ENCODE measurements at regions not wholly inside any gene's neighbourhood (a gene's known extent, or its start where the extent isn't known, plus 50 kb on each side); places are given as distances from the start of the nearest gene placed in this dataset.
"Not testable (repeated sequence)": the region's sequence is repeated elsewhere in the genome, so short reads cannot be mapped to it uniquely, and the experiment has no call there.

DNA sequence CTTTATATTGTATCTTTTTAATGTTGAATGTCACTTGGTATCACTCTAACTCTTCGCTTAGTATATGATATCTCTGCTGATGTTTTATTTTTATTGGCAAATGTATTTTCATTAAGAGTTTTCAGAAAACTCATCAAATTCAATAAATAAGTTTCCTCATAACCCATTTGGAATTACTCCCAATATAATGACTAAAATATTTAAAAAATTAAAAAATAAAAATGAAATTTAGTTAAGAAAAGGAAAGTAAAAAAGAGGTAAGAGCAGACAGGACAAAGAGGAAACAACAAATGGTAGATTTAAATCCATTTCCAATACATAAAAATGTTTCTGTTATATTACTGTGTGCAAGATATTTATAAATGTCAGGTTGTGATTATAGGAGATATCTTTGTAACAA, 548.9 kb upstream of the SPRY2 start:
- no peak for DNase-seq

DNA sequence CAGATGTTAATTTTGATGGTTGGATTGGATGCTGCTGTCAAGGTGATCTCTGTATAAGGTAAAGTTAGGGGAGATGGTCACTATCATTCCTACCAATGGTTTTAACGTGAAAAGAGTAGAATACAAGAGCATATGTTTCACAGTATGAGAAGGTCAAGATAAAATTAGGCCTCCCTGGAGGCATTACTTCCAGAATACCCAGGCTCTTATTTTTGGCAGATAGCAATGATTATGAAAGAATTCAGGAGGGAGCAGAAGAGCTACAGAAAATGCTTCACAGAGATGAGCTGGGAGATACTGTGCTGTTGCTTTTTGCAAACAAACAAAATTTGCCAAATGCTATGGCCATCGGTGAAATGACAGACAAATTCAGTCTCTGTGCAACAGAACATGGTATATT, 547.5 kb upstream of the SPRY2 start:
- DNase-seq, result no peak

DNA sequence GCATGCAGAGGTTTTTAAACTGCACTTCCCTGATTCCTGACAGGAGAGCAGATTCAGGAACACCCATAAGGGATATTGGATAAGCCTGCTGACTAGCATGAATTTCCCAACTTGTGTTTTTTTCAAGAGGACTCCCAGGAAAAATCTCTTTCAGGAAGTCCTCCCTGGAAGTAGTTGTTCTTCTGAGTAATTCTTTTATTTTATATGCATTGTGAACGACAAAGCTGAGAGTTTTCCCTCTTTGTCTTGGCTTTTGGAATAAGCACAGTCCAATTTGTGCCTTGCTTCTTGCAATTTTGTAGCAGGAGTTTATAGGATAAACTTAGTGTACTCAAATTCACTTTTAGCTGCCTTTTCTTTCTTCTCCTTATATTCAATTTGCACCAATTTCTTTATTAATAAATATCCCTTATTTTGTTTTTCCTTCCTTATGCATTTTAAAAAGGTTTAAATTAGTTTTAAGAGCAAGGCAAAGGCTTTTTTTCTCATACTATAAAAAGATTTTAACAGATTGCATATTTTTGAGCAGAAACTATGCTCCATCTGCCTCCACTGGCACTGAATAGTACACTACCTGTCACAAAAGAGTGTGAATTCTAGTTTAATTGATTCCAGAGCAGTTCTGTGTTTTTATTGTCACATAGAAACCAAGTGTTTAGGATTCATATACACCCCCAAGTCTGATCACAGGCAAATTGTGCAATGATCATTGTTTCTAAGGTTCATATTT, 543.3 kb upstream of the SPRY2 start:
- no peak for DNase-seq

DNA sequence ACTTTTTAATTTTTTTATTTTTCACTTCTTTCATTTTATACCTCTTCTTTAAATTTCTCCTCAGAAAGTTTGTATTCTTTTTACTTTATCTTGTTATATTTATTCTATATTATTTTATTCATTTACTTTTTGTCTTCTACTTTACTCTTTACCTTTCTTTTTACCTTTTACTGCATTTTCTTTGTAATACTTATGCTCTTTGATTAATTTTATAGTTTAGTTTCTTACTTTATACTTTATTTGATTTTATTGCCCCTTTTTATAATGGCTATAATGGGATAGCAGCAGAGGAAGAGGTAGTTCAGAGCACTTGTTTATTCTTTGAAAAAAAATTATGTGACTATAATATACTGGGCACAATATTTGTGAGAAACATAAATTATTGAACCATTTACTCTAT, 542.6 kb upstream of the SPRY2 start:
- DNase-seq, result no peak

GRCh38 chr13:80881942-80882445, 541.1 kb upstream of the SPRY2 start:
- DNase-seq, result no peak

GRCh38 chr13:80881495-80881894, 540.6 kb upstream of the SPRY2 start:
- no peak for DNase-seq

DNA sequence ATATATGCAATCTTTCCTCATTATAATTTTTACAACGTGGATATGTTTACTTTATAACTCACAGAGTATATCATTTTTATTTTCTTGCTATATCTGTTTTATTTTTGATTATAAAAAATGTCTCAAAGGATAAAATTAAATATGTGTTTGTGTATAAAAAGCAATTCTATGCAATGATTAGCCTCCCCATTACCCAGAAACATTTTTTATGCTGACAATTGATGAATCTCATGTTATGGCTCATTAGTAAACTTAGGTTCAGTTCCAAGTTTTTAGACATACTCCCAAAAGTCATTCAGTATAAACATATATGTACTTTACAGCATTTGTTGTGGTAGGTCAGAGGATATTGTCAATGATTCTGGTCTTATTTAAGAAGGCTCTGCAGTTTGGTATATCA, 540.1 kb upstream of the SPRY2 start:
- no peak for DNase-seq

DNA sequence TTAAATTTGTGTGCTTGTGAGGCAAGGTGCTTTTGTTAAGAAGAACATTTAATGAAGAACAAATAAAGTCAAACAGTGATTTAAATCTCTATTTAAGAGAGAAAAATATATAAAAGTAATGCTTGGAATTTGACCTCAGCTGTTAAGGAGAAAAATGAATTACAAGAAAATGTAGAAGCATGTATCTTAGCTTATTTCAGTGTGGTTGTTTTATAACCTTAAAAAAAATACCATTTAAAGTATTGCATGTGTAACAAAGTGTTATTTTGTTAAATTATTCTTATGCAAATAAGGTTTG, 537.0 kb upstream of the SPRY2 start:
- no peak for DNase-seq

GRCh38 chr13:80877209-80877943, 536.5 kb upstream of the SPRY2 start:
- no peak for DNase-seq

GRCh38 chr13:80873589-80873988, 532.7 kb upstream of the SPRY2 start:
- DNase-seq, result no peak

- not testable (repeated sequence) for DNase-seq
Observed at GRCh38 chr13:80871971-80872370, 531.0 kb upstream of the SPRY2 start.

DNA sequence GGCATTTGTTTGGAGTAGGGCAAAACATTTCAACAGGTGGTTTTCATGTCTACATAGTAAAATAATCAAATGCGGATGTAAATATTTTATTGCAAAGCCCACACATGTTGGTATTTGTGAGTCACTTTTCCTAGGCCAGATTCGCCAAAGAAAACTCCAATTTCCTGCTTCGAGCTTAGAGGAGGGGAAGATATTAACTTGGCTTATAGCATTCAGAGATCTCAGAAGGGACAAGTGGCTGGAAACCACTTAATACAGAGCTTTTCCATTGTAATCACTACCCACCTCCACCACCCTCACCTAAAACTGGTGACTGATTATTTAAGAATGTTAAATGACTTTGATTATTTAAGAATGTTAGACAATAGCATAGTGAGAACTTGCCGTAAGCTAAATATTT, 530.6 kb upstream of the SPRY2 start:
- no peak for DNase-seq

DNA sequence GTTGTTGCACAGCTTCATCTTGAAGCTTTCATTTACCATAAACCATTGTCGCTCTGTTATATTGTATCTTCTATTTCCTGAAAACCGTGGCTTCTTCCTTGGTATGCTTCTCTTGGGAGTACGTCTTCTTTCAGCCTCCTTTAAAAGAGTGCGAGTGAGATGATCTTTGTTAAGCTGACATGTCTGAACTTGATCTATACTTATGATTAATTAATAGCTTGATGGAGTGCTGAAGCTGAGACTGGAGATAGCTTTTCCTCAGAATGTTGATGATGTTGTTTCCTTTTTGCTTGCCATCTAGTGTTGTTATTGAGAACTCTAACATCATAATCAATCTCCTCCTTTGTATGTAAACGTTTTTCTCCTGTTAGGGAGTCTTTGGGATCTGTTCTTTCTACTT, 529.3 kb upstream of the SPRY2 start:
- DNase-seq, result no peak

DNA sequence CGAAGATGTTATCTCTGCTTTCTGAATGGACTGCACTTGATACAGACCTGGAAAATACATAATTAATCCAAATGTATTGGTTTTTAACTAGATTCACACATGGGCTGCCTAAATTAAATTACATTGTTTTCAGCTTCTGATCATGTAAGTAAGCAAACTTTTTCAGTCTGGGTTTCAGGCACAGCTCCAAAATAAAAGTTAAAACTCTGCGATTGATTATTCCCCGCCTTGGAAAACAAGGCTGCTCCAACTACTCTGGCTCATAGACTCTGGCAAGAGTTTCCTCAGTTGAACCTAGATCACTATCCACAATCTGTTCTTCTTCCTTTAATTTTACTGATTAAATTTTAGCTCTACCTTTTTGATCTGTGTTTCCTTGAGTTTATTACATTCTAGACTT, 526.0 kb upstream of the SPRY2 start:
- no peak for DNase-seq

DNA sequence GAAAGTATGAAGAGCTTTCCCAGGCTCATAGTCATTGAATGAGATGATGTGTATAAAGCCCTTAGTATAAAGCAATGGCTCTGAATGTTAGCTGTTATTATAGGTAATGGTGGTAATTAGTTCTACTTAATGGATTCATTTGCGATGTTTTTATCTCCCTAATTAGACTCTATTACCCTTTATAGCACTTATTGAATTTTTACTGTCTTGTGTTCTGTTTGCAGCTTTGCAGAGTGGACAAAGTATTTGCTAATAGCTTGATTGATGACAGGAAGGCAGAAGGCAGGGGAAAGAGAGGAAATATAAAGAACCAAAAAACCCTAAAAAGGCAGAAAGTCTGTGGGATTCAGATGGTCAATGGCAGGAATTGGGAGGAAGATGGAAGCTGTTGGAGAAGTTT, 524.4 kb upstream of the SPRY2 start:
- DNase-seq, result no peak

GRCh38 chr13:80862456-80862855, 521.5 kb upstream of the SPRY2 start:
- DNase-seq, result no peak

GRCh38 chr13:80860845-80861244, 519.9 kb upstream of the SPRY2 start:
- no peak for DNase-seq

DNA sequence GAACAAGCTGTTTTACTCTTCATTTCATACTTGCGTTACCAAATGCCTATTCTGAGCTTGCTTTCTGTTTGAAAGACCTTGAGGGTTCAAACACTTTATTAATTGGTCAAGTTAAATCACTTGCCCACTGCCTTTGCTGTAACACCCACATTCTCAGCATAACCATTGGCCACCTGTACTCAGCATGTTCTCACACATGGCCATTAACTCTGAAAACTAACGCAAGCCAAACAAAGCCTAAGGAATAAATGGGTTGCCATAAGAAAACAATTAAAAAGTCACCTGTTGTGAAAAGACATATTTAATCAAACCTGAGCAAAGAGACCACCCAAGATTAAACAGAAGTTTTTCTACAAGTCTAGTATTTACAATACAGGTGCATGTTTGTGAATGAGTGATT, 517.2 kb upstream of the SPRY2 start:
- DNase-seq, result no peak

- DNase-seq, result no peak
Observed at GRCh38 chr13:80857321-80857720, 516.4 kb upstream of the SPRY2 start.

GRCh38 chr13:80850771-80851170, 509.8 kb upstream of the SPRY2 start:
- DNase-seq, result no peak

DNA sequence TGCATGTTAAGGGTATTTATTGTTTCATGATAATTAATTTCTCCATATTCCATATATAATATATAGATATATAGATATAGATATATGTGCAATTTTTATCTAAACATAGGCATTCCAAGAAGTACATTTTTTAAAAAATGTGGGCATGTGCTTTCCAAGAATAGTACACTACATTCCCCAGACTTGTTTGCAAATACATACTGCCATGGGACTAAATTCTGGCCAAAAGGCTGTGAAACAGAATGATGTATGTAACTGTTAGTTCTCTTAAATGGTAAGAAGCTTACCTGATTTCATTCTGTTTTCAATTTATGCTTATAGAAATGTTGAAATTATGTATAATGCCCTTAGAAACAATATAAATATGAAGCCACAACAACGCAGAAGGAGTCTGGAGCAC, 503.2 kb upstream of the SPRY2 start:
- DNase-seq, result no peak

GRCh38 chr13:80841414-80841813, 500.5 kb upstream of the SPRY2 start:
- DNase-seq, result no peak

- no peak for DNase-seq
Observed at GRCh38 chr13:80840316-80840976, 499.5 kb upstream of the SPRY2 start.

- DNase-seq, result no peak
Observed at GRCh38 chr13:80835902-80836301, 495.0 kb upstream of the SPRY2 start.

Data from DMS79 treated with DMSO at 0.1 percent for 48 hours (cell line).